ENCODE measurements at regions not wholly inside any gene's neighbourhood (a gene's known extent, or its start where the extent isn't known, plus 50 kb on each side); places are given as distances from the start of the nearest gene placed in this dataset.

DNA sequence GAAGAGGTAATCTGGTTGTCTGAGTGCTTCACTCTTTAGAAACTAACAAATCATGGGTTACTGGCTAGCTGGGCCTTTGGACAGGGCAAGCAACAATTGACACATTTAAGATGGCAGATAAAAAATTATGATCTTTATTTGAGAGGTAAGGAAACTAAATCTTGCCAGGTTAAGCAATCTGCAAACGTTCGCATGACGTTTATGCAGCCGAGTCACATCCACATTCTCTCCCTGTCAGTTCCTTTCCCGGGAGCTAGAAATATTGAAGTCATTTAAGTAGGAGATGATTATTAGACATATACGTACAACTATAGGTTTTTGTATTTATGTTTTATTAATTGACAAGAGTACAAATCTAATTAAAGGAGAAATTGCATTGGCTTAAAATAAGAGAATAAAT, 57.4 kb upstream of the RCN1 start:
- TF ChIP-seq, protein P1, sequence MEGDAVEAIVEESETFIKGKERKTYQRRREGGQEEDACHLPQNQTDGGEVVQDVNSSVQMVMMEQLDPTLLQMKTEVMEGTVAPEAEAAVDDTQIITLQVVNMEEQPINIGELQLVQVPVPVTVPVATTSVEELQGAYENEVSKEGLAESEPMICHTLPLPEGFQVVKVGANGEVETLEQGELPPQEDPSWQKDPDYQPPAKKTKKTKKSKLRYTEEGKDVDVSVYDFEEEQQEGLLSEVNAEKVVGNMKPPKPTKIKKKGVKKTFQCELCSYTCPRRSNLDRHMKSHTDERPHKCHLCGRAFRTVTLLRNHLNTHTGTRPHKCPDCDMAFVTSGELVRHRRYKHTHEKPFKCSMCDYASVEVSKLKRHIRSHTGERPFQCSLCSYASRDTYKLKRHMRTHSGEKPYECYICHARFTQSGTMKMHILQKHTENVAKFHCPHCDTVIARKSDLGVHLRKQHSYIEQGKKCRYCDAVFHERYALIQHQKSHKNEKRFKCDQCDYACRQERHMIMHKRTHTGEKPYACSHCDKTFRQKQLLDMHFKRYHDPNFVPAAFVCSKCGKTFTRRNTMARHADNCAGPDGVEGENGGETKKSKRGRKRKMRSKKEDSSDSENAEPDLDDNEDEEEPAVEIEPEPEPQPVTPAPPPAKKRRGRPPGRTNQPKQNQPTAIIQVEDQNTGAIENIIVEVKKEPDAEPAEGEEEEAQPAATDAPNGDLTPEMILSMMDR (IDR thresholded peaks at IDR 0.05) = no peak
- no peak for TF ChIP-seq ZFX (IDR thresholded peaks at IDR 0.05; ENCODE audit: borderline replicate concordance)

All from 22Rv1 (cell line).